ENCODE measurements at regions not wholly inside any gene's neighbourhood (a gene's known extent, or its start where the extent isn't known, plus 50 kb on each side); places are given as distances from the start of the nearest gene placed in this dataset.
A peak's percentile ranks its signal among the peaks of the same experiment; 100 is the strongest.

DNA sequence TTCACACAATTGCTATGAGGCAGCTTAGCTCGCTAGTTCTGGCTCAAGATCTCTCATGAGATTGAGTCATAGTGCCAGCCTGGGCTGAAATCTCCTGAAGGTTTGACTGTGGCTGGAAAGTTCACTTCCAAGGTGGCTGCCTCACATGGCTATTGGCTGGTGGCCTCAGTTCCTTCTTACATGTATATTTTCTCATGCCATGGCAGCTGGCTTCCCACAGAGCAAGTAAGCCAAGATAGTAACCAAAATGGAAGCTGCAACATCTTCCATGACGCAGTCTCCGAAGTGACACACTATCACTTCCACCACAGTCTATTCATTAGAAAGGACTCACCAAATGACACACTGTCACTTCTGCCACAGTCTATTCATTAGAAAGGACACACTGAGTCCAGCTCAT lies 160.4 kb upstream of the PRDM1 start:
- no peak for DNase-seq
- intact Hi-C loops (cut with DNase I), result no loop called here

DNA sequence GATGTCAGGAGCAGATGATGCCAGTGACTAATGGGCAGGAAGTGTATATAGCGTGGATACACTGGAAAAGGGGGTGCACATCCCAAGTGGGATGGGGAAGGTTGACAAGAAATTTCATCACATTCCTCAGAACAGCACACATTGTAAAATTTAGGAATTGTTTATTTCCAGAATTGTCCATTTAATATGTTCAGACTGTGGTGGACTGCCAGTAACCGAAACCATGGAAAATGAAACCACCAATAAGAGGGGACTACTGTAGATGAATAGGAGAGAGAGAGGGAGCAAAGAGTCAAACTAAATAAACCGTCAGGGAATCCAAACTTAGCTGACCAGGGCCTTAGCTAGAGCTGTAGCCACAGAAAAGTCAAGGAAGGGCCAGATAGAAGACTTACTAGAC lies 164.4 kb upstream of the PRDM1 start:
- intact Hi-C loops (cut with DNase I), result no loop called here
- no peak for DNase-seq

DNA sequence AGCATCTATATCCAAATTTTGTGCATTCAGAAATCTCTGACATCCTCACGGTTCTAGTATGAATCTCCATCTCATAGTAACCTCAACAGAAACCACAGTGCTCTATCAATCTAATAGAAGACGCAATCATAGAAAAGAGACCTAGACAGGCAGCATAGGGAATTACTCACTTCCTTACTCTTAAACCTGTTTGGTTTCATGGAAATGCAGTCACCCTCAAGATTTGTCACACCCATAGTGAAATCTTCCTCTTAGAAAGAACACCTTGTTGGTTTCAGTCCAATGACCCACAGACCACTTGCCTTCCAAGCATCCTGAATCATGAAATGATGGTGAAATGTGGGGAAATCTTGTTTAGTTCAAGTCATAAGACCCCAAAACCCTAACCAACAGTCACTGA lies 166.1 kb upstream of the PRDM1 start:
- DNase-seq, result no peak
- intact Hi-C loops (cut with DNase I), result no loop called here

DNA sequence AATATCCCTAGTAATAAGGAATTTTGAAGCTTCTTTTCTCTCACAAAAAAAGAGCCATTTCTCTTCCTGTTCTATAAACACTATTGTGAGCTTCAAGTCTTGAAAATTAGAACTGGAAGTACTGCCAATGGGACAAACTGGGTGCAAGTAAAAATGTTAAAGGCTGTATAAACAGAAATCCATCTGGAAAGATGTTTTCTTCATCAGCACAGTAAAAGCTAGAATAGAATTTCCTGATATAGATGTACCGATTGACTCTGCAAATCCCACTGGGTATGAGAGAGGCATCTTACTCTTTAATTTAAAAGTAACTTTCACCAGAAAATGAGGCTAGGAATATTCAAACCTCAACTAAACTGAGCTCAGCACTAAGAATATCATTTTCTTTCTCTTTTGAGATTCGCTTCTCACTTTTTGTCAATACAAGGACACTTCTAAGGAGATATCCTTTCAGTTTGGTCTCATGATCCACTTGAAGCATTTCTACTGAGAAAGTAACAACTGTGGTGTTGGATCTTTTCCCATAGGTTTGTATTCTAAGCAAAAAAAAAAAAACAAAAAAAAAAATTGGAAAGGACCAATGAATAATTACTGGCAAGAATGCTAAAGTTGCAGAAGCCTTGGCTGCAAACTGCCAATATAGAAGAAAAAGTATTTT lies 169.0 kb upstream of the PRDM1 start:
- intact Hi-C loops (cut with DNase I), result no loop called here
- DNase-seq, result no peak

DNA sequence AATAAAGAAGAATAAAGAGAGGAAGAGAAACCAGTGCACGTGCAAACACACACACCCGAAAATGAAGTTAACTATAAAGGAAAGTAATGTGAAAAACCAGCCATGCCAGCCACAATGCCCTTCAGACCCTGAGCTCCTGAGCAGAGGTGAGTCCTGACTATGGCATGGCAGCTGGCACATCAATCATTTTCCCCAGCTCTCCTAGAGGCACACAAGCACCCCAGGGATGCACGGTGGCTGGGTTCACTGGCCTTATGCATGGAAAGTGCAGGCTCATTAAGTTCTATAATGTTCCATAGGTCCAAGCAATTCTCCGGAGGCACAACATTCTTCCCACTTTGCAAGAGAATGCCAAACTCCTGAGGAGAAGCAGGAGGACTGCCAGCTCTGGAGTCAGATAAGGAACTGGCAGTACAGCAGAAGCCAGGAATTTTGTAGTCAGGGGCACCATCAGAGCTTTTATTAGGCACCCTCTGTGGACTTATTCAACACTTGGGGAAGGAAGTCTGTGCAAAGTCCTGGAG lies 175.0 kb upstream of the PRDM1 start:
- intact Hi-C loops (cut with DNase I), result no loop called here
- no peak for DNase-seq

DNA sequence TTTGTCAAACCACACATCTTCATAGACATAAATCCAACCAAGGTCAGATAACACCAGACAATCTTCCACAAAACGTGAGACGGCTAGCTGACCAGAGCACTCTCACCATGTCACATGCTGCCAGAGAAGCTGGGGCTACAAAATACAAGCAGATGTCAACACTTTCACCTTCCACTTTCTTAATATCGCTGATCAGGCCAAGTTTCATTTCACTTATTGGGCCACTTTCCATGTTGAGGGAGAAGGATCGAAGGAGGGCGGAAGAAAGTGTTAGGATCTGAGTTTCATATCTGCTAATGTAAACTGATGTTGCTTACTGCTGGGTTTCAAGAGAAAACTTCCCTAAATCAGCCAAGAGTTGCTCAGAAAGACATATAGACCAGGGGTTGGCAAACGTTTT lies 177.0 kb upstream of the PRDM1 start:
- peak in 5 of 42 donors; percentile 6 to 20 (median 12) for DNase-seq
- intact Hi-C loops (cut with DNase I), result no loop called here

DNA sequence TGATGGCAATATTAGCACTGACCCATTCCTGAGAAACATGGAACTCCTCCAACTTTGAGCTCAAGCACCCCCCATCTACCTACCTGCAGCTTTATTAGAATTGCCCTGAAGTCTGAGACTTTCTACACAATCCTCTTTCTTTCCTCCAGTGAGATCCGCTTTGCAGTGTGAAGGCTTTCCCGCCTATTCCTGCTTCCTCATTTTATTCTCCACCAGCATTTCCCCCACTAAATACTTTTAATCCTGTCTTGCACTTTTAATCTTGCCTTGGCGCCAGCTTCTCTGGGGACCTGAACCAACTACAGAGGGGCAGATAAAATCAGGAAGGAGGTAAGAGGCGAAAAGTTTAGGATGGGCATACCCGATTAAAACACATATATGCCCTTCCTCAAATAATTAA lies 178.1 kb upstream of the PRDM1 start:
- intact Hi-C loops (cut with DNase I), result no loop called here
- DNase-seq, result no peak

DNA sequence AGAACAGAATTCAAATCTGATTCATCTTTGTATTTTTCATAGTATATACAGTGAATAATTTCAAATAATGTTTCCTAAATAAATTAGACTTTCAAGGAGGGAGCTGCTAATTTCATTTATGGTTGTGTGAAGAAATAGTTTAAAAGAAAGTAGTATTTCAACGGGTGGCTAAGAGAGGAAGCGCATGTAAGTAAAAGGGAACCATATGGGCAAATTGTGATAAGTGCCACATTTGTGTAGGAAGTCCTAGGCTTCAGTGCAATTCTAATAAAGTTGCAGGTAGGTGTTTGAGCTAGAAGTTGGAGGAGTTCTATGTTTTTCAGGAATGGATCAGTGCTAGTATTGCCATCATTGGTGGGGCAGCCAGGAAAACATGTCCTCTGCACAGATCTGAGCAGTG lies 178.8 kb upstream of the PRDM1 start:
- intact Hi-C loops (cut with DNase I), result no loop called here
- DNase-seq, result no peak

DNA sequence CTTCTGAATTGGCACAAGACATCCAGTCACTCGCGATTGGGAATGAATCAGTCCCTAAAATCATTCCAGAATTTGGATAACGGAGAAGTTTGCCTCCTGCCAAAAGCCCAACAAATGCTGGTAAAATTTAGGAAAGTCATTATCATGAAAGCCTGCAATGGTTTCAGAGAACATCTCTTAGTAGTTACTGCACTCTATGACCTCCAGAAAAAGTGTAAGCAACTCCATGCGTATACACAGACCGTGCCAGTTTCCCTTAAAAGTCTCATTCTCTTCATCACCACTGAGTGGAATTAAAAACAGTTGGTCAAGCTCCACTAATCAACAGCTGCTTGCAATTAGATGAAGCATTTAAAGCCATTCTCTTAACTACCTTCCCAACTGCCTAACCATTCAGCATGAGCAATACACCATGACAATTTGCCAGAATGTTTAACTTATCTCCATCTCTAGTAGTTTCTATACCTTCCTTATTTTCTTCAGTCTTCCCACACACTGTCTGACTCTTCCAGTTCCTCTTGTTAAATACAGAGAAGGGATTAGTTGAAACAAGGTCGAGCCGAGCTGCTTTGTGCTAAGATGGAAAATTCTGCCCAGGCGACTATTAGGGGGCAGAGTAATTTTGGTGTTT lies 183.6 kb upstream of the PRDM1 start:
- no peak for DNase-seq
- intact Hi-C loops (cut with DNase I), result no loop called here

DNA sequence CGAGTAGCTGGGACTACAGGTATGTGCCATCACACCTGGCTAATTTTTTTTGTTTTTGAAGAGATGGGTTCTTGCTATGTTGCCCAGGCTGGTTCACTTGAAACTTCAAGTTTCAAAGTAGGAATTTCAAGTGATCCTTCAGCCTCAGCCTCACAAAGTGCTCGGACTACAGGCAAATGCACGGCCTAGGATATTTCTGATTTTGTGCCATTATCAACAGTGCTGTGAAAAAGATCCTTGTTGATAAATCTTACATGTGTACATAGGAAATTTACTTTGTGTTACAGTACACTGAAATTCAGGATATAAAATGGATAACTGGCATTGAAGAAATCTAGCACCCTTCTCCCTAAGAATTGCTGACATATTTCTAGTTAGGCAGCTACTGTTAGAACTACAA lies 184.6 kb upstream of the PRDM1 start:
- intact Hi-C loops (cut with DNase I), result no loop called here
- DNase-seq, result no peak

DNA sequence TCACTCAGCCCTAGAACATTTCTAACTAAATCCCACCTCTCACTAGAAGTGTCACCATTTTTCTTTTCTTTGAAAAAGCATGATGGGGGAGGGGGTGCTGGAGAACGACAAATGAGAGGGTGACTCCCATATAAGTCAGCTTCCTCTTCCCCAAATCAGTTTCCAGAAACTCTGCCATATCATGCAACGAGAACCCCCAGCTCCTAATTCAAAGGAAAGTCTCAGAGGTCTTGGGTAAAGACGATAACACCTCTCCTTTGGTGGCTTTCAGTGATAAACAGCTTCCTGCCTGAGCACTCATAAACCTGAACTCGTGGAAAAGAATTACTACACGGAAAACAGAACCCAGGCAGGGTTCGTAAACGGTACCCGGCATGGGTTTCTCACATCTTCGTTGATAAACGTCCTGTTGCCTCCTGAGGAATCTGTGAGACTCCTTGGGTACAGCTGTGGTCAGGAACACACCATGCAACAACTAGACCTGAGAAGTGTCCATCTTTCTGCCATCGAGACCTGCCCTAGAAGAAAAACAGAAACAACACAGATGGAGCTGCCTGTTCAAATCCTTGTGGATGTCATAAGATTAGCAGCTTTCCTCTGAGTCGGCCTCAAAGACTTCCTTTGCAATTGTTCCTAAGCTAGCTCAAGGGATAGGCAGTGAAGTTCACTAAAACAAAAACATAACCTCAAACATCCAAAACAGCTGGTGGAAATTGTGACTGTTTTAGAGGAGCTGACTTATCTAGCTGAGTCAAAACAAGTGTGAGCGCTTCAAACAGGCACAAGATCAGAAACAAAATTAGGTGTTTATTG lies 185.8 kb upstream of the PRDM1 start:
- DNase-seq, result no peak

DNA sequence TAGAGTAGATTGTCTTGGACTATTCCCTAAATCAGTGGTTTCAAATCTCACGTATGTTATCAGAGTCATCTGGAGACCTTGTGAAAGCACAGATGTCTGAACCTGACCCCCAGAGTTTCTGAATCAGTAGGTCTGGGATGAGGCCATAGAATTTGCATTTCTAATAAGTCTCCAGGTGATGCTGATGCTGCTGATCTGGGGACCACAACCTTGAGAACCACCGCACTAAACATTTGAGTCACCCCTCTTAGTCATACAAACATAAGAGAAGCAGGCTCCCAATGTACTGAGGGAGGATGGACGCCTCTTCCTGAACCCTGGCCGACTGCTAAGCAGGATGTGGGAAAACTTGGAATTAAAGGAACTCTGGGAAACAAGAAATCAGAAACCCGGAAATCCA lies 187.8 kb upstream of the PRDM1 start:
- no peak for DNase-seq
- intact Hi-C loops (cut with DNase I), result no loop called here

More for the DNA sequence above, 185.8 kb upstream of the PRDM1 start:
- intact Hi-C loops (cut with DNase I), result no loop called here

DNA sequence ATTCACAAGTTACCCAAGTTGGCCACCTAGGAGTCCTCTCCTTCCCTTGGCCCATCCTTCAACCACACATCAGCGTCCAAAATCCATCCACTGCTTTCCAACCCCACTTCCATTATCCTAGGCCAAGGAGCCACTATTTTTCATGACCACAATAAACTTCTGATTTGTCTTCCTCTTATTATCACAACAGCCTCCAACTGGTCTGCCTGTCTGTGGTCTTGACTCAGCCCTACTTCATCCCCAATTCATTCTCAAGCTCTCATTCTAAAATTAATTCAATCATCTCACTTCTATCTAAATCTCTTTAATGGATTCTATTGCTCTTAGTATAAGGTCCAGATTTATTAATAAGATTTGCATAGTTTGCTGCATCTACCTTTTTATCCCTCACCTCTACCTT lies 189.0 kb upstream of the PRDM1 start:
- DNase-seq, result no peak
- intact Hi-C loops (cut with DNase I), result no loop called here

DNA sequence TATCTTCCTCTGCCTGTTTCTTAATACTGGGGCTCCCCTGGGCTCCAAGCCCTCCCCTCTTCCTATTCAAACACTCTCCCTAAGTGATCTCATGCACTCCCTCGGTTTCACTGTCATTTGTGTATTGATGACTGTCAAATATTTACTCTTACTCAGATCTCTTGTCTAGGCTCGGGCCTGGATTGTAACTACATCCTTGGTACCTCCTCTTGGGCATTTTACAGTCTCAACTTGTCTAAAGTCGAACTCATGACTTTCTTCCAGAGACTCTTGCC lies 189.4 kb upstream of the PRDM1 start:
- intact Hi-C loops (cut with DNase I), result no loop called here
- DNase-seq, result no peak

DNA sequence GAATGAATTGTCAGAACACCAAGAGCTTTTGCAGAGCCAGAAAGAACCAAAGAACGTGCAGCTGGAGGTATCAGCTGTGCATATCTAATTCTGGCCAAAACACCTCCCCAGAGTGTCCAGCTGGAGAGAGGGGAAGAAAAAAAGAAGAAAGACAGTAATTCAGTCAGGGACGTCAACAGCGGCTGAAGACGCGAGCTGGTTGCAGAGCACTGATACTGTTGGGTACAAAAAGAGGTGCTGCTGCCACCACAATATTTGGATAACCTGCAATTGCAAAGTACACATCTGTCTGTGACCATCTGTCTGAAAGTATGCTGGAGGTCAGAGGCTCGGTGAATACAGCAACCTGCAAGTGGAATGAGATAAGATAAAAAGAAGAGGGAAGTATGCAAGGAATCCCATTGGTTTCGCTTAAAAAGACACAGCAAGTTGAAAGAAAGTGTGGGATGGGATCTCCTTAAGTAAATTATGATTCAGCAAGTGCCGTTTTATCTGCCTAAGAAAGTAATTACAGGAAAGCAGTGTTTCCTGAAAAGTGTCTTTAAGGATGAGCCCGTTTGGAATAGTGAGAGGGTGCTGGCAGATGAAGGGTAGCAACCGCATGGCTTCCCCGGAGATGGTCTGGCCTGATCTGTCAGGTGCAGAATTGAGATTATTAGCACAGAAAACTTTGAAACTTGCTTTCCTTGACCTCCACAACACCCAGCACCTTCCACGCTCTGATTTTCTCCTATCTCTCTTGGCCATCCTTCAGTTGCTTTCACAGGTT lies 189.9 kb upstream of the PRDM1 start:
- DNase-seq, result no peak
- intact Hi-C loops (cut with DNase I), result no loop called here

DNA sequence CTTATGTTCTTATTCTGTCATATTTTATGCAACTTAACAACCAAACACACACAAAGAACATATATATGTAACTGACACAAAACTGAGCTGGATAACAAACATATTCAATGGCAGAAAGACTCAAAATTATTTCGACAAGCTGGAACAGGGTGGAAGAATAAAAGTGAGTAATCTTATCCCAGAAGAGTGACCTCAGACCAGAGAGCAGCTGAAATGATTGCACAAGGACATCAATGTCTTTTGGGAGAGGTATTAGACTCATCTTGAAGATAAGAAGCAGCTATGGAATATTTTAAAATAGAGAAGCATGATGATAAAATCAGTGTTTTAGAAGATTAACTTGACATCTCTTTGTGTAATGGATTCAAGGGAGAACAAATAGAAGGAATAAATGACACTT lies 191.6 kb upstream of the PRDM1 start:
- no peak for DNase-seq
- intact Hi-C loops (cut with DNase I), result no loop called here

DNA sequence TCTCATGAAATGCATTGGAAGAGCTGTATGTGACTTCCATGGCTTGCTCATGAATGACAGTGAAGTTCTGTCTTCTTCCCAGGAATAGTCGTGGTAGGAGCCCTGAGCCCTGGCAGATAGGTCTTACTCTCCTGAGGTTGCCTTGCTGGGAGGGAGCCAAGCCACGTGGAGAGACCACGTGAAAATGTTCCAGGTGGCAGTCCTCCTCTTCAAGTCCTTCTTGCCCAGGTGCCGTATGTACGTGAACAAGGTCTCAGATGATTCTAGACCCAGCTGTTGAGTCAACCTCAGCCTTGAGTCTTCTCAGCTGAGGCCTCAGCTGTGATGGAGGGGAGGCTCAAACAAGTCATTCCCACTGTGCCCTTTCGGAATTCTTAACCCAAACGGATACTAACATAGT lies 192.4 kb upstream of the PRDM1 start:
- no peak for DNase-seq
- intact Hi-C loops (cut with DNase I), result no loop called here

DNA sequence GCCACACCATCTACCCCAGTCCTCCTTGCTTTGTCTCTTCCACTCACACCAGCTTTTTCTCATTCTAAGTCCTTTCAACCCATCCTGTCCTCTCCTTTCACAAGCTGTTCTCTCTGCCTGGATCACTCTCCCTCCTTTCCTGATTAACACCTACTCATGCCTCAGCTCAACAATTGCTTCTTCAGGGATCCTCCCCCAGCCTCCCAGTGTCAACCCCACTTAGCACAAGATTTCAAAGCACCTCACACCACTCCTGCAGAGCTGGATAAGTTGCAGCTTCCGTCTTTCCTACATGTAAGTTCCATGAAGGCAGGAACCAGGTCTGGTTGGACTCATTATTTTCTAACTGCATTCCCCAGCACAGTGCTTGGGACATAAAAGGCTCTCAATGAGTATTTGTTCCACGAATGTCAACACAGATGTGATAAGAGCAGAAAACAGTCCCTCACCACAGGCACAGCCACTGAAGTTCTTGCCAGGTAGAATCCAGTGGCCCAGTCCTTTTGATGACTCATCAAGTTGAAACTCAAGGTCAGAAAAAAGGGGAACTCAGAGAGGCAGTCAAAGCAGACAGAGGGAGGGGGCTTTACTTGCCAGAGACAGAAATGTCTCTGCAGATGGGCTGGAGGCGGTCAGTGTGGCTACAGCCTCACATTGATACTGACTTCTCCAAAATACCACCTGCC lies 193.4 kb upstream of the PRDM1 start:
- DNase-seq, result peak in 8 of 42 donors; percentile 6 to 61 (median 38)
- intact Hi-C loops (cut with DNase I), result no loop called here

DNA sequence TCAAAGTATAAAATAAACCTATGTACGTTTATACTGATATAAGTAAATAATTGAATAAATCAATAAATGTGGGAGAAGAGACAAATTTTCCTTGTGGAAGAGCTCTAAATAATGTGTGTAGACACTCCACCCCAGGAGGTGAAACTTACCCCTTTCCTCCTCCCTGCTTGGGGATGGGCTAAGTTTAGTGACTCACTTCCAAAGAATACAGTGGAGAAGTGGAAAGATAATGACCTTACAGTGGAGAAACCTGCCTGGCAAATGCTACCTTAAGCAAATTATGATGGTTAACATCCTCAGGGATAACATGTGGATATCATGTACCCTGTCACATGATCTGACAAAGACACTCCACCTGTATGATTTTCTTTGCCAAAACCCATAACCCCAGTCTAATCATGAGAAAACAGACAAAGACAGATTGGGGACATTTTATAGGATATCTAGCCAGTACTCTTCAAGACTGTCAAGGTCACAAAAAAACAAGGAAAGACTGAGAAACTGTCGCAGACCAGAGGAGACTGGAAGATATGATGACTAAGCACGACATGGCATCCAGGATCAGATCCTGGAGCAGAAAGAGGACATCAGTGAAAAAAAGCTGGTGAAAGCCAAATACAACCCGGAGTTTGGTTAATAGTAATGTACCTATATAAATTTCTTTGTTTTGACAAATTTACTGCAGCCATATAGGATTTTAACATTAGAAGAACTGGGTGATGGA lies 195.5 kb upstream of the PRDM1 start:
- DNase-seq, result no peak
- intact Hi-C loops (cut with DNase I), result no loop called here

All from head of caudate nucleus (tissue), 42 donors.